Mammary epithelial cell (primary cell): ENCODE measurements at regions not wholly inside any gene's neighbourhood (a gene's known extent, or its start where the extent isn't known, plus 50 kb on each side); places are given as distances from the start of the nearest gene placed in this dataset.

Experiments
- EZH2 ChIP-seq: IDR thresholded peaks from 2 replicates; pipeline ENCODE4 v1.6.1; 2012; ENCODE audit warnings: low read length, inconsistent platforms, borderline replicate concordance
- TF ChIP-seq, protein P1 (sequence below), 2 donors: IDR thresholded peaks in 1 of 2; conservative IDR thresholded peaks in 1 of 2; 2 replicates each; pipeline ENCODE4 v1.5.1; 2011 to 2012; ENCODE audit warnings: inconsistent platforms in 2 of 2, low read length in 2 of 2, mild to moderate bottlenecking in 2 of 2, control low read depth in 1 of 2, low read depth in 1 of 2; ENCODE audit not compliant: insufficient read depth in 1 of 2; ENCODE audit errors: extremely low read depth in 1 of 2

DNA sequence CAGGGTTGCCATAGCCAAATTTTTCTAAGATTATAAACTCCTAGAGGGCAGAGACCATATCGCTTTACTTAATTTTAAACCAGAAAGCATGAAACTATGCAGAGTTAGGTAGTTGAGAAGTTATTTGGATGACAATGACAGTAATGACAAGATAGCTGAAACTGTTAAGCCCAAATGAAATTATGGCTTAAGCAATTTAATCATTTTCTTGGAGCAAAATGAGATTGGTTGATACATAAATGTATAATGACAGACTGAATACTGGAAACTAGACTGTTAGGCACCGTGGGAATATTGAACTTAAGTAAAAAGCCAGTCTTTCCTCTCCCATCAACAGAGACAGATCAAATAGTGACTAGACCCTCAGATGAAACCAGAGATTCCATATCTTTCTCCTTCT lies 670.3 kb upstream of the NRSN1 start:
- TF ChIP-seq, protein P1, sequence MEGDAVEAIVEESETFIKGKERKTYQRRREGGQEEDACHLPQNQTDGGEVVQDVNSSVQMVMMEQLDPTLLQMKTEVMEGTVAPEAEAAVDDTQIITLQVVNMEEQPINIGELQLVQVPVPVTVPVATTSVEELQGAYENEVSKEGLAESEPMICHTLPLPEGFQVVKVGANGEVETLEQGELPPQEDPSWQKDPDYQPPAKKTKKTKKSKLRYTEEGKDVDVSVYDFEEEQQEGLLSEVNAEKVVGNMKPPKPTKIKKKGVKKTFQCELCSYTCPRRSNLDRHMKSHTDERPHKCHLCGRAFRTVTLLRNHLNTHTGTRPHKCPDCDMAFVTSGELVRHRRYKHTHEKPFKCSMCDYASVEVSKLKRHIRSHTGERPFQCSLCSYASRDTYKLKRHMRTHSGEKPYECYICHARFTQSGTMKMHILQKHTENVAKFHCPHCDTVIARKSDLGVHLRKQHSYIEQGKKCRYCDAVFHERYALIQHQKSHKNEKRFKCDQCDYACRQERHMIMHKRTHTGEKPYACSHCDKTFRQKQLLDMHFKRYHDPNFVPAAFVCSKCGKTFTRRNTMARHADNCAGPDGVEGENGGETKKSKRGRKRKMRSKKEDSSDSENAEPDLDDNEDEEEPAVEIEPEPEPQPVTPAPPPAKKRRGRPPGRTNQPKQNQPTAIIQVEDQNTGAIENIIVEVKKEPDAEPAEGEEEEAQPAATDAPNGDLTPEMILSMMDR (conservative IDR thresholded peaks at IDR 0.05 in 1 of 2, IDR thresholded peaks at IDR 0.05 in 1 of 2; ENCODE audit: extremely low read depth in 1 of 2, insufficient read depth in 1 of 2, low read depth in 1 of 2, low read length in 2 of 2), result no peak
- TF ChIP-seq EZH2, result no peak
